ENCODE measurements at regions not wholly inside any gene's neighbourhood (a gene's known extent, or its start where the extent isn't known, plus 50 kb on each side); places are given as distances from the start of the nearest gene placed in this dataset.
"Not testable (repeated sequence)": the region's sequence is repeated elsewhere in the genome, so short reads cannot be mapped to it uniquely, and the experiment has no call there.

DNA sequence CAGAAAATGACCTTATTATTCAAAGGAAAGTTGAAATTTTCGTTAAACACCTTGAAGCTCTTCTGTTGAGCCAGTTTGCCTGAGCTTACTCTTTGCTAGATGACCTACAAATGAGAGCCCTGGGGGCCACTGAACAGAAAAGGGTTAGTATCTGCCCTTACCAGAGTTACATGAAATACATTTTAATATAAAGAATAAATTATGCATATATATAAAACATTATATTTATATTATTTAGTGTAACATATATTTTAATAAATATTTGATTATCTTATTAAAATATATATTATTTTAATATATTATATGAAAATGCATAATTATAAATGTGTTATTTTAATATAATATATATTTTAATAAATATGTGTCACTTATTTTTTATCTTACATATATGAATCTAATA, 628.4 kb upstream of the TPK1 start:
- DNase-seq (ENCODE audit: low read depth): no peak

DNA sequence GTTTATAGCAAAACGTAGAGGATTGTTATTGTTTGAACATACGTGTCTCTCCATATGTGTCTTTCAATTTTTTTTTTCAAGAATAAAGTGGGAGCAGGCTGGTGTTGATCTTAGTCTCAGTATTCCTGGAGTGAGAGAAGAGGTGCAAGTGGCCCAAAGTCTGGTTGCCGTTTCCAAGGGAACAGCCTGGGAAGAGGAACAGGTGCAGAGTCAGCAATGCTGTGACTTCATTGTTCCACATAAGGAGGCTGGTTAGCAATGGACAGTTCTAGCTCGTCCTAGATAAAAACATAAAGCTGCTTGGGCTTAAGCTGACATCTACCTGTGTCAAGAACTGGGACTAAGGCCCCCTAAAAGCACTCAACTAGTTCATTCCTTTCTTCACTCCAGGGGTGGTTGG, 626.6 kb upstream of the TPK1 start:
- DNase-seq (ENCODE audit: low read depth): no peak

DNA sequence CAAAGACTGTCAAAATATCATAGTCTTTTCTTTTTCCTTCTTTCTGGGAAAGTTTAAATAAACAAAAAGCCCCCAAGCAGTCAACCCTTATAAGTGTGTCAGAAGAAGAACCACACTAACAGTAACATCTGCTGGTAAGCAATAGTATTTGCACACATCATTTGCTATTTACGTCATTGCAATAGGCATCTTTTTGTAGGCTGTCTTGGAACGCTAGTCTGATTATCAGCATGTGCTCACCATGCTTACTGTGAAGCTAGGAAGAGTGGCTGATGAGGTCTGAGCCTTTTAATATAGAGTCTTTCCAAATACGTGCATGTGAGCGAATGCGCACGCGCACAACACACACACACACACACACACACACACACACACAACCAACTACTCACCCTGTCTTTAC, 599.0 kb upstream of the TPK1 start:
- no peak for DNase-seq (ENCODE audit: low read depth)

DNA sequence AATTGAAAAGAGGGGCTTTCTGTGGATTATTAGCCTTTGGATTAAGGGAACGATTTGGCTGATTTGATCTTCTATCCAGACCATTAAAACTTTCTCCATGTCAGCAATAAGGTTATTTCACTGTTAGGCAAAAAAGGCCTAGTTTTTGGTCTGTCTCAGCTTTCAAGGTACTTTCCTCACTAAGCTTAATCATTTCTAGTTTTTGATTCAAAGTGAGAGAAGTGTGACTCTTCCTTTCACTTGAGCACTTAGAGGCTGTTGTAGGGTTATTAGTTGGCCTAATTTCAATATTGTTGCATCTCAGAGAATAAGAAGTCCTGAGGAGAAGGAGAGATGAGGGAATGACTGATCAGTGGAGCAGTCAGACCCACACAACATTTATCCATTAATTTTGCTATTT, 596.0 kb upstream of the TPK1 start:
- DNase-seq (ENCODE audit: low read depth): no peak

DNA sequence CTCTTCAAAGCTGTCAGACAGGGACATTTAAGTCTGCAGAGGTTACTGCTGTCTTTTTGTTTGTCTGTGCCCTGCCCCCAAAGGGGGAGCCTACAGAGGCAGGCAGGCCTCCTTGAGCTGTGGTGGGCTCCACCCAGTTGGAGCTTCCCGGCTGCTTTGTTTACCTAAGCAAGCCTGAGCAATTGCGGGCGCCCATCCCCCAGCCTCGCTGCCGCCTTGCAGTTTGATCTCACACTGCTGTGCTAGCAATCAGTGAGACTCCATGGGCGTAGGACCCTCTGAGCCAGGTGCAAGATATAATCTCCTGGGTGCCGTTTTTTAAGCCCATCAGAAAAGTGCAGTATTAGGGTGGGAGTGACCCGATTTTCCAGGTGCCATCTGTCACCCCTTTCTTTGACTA, 582.6 kb upstream of the TPK1 start:
- DNase-seq (ENCODE audit: low read depth): not testable (repeated sequence)

DNA sequence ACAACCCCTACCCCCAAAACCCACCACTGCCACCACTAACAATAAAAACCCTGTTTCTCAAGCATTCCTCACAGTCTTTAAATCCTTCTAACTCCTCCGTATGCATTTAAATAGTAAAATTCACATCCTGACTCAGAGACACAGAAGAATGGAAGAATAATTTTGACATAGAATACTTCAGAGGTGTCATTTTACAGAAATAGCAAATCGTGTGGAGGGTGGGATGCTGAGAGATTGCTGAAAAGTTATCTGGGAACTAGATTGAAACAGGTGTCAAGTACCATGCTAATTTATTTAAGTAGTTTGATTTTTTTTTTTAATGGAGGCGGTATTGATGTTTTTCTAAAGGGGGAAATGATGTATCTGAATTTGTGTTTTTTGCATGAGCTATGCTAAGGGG, 575.2 kb upstream of the TPK1 start:
- DNase-seq (ENCODE audit: low read depth): no peak

DNA sequence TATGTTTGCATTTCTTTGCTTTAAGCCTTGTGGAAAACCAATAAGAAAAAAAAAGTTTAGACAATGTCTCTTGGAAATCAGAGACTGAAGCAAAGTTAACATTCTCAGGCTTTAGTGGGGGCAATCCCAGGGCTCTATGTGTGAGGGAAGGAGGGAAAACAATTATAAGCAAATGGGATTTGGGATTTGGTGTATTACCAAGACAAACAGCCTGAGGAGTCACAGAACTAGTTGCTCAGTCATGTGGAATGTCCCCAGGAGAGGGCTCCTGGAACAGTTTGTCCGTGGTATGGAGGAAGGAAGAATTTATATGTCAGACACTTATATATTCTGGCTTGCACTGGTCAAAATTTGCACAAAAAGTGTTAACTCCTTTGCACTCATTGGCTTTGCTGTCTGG, 562.9 kb upstream of the TPK1 start:
- no peak for DNase-seq (ENCODE audit: low read depth)

DNA sequence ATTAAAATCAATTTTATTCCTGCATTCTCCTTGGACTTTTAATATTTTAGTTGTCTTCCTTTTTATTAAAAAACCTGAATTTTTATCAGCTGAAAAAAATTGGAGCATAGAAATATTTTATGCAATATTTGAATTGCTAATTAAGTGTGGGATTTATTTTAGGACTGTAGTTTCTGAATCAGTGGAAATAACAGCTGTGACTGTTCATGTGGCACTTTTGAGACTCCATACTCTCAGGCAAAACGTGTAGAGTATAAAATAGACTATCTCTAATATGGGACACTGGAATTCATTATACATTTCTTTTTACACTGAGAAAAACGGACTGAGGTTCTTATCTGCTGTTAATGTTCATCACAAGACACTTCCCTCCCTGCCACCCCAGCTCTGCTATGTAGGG, 558.3 kb upstream of the TPK1 start:
- no peak for DNase-seq (ENCODE audit: low read depth)

DNA sequence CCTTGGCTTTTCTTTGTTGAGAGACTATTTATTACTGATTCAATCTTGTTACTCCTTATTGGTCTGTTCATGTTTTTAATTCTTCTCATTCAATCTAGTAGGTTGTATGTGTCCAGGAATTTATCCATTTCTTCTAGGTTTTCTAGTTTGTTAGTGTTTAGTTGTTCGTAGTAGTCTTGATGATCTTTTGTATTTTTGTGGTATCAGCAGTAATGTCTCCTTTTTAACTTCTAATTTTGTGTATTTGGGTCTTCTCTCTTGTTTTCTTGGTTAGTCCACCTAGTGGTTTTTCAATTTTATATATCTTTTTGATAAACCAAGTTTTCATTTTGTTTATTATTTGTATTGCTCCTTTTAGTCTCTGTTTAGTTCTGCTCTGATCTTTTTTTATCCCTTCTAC, 546.9 kb upstream of the TPK1 start:
- no peak for DNase-seq (ENCODE audit: low read depth)

DNA sequence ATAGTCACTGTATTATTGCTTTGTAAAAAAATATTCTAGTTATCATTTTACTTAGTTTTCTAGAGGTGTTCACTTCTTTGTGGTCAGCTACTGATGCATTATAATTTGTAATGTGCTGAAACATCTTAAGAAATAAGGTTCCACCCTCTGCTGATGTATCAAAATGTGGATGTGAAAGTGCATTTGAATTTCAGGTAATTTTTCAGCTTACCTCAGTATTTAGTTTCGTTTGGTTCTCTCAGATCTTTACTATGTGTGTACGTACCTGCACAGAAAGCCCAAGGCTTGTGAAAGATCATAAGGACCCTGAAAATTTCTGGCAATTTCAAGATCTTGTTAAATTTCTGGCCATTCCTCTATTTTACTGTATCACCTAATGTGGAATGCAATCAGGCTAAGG, 542.3 kb upstream of the TPK1 start:
- DNase-seq (ENCODE audit: low read depth): no peak

DNA sequence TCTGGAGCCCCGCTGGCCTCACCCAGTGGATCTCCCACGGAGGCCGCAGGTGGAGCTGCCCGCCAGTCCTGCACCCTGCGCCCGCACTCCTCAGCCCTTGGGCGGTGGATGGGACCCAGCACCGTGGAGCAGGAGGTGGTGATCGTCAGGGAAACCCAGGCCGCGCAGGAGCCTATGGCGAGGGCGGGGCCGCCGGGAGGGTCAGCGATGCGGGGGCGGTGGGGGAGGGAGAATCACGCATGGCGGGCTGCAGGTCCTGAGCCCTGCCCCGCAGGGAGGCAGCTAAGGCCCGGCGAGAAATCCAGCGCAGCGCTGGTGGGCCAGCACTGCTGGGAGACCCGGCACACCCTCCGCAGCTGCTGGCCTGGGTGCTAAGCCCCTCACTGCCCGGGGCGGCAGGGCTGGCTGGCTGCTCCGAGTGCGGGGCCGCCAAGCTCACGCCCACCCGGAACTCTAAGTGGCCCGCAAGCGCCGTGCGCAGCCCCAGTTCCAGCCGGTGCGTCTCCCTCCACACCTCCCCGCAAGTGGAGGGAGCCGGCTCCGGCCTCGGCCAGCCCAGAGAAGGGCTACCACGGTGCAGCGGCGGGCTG, 524.8 kb upstream of the TPK1 start:
- DNase-seq (ENCODE audit: low read depth): no peak

DNA sequence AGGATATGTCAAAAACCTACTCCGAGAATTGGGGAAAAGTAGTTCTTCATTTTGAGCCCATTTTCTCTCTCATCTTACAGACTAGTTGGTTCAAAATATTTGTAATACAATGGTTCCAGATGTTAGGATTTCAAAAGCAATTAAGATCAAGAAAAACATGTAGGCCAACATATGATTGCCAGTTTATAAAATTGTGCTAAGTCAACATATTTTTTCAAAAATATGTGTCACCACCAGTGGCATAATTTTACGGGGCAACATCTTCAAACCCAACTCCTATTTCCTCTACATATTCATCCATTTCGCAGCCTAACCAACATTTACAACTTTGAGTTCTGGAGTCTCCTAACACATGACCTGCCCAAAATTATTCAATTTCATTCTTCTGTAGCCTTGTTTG, 514.5 kb upstream of the TPK1 start:
- DNase-seq (ENCODE audit: low read depth): no peak

DNA sequence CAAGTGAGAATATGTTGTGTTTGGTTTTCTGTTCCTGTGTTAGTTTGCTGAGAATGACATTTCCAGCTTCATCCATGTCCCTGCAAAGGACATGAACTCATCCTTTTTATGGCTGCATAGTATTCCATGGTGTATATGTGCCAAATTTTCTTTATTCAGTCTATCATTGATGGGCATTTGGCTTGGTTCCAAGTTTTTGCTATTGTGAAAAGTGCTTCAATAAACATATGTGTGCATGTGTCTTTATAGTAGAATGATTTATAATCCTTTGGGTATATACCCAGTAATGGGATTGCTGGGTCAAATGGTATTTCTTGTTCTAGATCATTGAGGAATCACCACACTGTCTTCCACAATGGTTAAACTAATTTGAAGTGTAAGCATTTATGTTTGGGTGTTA, 513.6 kb upstream of the TPK1 start:
- DNase-seq (ENCODE audit: low read depth): not testable (repeated sequence)

DNA sequence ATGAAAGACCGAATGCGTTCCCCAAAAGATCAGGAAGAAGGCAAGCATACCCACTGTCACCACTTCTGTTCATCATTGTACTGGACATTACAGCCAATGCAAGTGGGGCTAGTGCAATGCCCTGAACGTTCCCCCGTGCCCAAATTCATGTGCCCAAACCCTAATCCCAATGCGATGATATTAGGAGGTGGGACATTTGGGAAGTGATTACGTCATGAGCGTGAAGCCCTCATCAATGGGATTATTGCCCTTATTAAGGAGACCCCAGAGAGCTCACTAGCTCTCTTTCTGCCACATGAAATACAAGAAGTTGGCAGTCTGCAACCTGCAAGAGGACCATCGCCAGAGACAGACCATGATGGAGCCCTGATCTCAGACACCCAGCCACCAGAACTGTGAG, 511.4 kb upstream of the TPK1 start:
- no peak for DNase-seq (ENCODE audit: low read depth)

DNA sequence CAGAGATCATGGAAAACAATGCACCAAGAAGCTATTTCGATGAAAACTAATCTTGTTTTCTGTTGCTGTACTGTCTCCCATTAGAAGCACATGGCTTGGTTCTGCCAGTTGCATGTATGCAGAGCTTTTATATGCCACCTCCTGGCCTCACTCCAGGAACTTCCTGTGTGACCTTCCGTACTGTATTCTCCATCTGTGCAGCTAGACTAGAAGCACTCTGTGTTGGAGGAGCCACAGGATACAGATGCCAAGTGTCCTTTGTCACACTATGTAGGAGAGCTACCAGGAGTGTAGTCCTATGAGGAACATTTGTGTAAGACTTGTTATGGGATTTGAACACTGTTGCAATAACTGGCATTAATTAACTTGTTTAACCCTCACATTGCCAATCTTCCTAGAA, 503.5 kb upstream of the TPK1 start:
- DNase-seq (ENCODE audit: low read depth): no peak

DNA sequence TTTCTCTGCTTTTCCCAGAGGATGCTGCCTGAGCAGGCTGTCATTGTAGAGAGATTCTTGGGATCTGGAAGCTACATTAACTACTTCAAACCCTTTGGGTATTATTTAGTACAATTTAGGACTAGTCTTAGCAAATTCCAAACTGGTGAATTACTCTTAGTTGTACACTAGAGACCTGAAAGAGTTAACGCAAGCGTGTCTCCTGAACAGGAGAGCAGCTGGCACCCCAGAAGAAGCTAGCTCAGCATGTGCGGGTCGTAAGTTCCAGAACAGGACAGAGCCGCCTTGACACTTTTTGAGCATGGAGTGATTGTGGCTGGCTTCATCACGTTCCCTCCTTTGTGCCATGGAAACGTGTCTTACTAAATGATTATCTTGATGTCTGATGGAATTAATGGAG, 495.7 kb upstream of the TPK1 start:
- DNase-seq (ENCODE audit: low read depth): no peak

DNA sequence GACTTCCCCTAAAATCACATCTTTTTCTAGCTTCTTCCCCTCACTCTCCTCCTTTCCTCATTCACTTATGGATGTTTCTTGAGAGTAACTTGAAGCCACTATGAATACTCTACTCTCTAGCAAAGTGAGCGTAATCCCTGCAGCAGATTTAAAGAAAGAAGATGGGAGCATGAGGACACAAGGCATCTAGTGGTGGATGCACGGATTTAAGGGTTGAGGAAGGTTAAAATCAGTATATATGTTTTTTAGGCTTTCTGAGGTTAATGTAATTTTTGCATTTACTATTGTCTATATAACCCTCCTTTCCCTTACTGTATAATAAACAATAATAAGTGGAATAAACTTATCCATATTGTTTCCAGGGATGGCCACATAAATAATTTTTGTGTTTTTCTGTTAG, 495.2 kb upstream of the TPK1 start:
- no peak for DNase-seq (ENCODE audit: low read depth)

DNA sequence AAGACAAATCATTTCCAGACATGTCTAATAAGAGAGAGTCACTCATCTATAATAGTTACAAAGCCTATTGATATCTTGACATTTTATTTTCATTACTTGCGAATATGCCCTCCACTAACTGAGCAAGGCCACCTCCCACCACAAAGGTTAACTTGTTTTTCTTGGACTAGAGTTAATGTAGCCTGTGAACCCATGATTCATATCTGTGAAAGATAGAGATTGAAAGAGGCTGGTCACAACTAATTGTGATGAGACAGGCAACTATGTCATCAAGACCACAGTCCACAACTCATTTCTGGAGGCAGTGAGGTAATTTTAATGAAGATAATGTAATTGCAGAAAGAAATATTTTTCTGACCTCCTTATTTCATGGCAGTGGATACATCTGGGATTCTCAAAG, 491.8 kb upstream of the TPK1 start:
- no peak for DNase-seq (ENCODE audit: low read depth)

DNA sequence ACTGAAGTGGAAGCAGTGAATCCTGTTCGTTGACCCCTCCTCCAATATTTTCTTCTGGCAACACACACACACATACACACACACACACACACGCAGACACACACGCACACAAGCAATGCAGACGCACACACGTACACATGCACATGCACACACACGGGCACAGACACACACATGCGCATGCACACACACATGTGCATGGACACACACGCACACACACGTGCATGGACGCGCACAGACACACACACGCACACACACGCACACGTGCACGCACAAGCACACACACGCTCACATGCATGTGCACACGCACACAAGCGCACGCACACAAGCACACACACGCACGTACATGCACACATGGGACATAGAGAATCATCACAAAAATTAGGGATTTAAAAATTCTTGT, 488.2 kb upstream of the TPK1 start:
- no peak for DNase-seq (ENCODE audit: low read depth)

DNA sequence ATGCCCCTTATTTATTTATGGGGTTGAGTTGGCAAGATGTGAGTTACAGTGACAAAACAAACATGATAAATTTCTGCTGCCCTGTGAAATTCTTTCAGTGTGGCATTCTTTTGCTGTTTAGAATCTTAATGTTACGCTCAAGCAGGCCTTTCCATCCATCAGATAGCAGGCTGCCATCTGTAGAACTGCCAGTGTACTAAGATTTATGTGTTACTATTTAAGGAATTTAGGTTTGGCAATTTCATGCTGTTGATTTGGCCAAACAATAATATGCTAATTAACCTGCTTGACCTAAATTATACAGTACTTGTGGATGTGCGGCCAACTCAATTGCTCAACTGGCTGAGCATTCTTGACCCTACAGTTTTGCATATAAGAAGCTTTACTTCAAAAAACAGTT, 477.7 kb upstream of the TPK1 start:
- DNase-seq (ENCODE audit: low read depth): no peak

DNA sequence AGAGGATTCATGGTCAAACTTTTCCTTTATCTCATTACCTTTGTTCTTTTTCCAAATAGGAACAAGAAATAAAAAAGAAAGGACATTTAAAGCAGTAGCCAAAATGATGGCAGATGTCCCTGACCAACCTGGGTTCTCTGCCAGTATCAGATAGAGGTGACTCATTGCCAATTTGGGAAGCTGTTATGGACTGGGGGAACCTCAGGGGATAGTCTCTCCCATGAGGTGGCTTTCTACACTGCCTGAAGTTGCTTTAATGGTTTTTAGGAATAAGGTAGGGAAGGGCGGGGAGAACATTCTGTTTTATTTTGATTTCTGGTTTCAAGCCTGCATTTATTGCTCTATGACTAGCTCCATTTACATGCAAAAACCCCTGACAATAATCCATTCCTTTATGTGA, 457.9 kb upstream of the TPK1 start:
- DNase-seq (ENCODE audit: low read depth): no peak

DNA sequence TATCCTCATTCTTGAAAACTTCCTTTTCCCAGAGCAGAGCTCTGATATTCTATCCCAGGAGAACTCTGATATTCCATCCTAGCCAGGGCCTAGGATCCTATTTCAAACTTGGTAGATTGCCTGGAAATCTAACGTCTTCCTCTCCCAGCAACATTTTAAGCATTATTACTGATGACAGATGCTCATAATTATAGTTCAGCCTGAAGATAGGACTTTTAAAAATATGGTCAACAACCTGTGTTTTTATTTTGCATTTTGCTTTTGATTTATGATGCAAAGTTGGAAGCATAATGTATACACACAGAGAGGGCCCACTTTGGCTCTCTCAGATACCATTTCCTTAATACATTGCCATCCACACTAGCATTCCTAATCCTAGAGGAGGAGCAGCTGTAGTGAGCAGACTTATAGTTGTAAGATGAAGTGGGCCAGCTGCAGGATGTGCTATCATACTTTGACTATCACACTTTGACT, 457.4 kb upstream of the TPK1 start:
- DNase-seq (ENCODE audit: low read depth): no peak

DNA sequence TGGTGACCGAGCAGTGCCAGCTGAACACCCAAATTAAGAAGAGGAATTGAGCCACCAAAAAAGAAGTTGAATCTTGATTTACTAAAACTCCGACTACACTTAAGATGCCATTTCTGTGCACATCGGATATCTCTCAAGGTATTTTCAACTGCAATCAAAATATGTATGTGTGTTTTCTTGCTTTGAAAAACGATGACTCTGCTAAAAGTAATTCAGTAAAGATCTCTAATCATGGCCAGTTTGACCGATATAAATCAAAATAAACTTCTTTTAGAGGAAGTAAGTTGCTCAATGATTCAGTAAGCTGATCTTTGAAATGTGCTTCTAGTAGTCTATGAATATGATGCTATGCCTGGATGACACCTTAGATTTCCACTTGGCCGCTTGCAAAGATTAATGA, 453.5 kb upstream of the TPK1 start:
- DNase-seq (ENCODE audit: low read depth): no peak

DNA sequence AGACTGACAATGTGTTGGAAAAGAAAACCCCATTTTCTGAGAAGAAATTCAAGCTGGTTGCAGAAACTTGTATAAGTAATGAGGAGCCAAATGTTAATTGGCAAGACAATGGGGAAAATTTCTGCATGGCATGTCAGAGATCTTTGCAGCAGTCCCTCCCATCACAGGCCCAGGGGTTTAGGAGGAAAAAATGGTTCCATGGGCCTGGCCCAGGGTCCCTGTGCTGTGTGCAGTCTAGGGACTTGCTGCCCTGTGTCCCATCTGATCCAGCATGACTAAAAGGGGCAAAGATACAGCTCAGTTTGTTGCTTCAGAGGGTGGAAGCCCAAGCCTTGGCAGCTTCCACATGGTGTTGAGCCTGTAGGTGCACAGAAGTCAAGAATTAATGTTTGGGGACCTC, 440.3 kb upstream of the TPK1 start:
- DNase-seq (ENCODE audit: low read depth): no peak

Data from RPMI7951 (cell line).